ENCODE measurements at regions not wholly inside any gene's neighbourhood (a gene's known extent, or its start where the extent isn't known, plus 50 kb on each side); places are given as distances from the start of the nearest gene placed in this dataset.

DNA sequence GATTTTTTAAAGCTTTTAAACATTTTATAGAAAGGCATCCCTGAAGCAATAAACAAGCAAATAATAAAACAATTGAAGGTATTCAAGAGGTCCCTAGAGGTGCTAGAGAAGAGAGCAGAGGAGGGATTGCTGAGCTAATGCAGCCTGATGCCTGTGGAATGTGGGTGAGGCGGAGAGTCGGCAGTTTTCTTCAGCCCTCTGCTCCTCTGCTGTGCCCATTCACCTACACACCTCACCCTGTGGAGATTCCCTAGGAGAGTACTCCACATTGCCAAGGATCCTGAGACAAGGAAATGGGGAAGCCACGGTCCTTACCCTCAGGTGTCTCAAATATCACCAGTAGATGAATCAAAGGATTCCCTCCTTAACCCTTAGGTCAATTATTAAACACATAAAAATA lies 199.8 kb upstream of the POU3F2 start:
- intact Hi-C loops (cut with DNase I): no loop called here

DNA sequence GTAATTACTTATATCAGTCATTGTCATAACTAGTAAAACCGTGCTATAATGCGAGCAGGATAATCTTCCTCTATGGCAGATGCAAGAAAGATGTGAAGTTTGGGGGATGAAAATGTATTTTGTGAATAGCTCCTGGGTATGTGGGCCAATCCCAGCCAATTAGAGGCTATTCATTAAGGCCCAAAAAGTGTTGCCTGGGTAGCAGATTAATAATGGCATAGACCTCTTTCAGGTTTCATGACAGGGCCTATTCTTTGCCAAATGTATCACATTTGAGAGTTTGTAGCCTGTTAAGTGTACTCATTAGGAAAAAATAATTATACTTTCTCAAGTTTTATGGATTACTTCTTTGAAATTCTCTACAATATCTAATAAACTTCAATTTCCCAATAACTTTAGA lies 199.2 kb upstream of the POU3F2 start:
- DNase-seq: no peak
- 82 to 86% (median 83%) methylated on average over 2 of the region's 2 CpGs for WGBS, 4 donors
- H3K36me3 ChIP-seq (replicated peaks in 1 of 2): no peaks in the 10 kb centered on the region
- TF ChIP-seq, protein P1, sequence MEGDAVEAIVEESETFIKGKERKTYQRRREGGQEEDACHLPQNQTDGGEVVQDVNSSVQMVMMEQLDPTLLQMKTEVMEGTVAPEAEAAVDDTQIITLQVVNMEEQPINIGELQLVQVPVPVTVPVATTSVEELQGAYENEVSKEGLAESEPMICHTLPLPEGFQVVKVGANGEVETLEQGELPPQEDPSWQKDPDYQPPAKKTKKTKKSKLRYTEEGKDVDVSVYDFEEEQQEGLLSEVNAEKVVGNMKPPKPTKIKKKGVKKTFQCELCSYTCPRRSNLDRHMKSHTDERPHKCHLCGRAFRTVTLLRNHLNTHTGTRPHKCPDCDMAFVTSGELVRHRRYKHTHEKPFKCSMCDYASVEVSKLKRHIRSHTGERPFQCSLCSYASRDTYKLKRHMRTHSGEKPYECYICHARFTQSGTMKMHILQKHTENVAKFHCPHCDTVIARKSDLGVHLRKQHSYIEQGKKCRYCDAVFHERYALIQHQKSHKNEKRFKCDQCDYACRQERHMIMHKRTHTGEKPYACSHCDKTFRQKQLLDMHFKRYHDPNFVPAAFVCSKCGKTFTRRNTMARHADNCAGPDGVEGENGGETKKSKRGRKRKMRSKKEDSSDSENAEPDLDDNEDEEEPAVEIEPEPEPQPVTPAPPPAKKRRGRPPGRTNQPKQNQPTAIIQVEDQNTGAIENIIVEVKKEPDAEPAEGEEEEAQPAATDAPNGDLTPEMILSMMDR (IDR thresholded peaks at IDR 0.05): no peak
- TF ChIP-seq POLR2A (IDR thresholded peaks at IDR 0.05): no peak
- intact Hi-C loops (cut with DNase I): no loop called here
- H3K27me3 ChIP-seq: no peaks in the 10 kb centered on the region
- H3K9me3 ChIP-seq (replicated peaks in 1 of 3): no peaks in the 10 kb centered on the region
- no peaks in the 10 kb centered on the region for H3K4me1 ChIP-seq (replicated peaks in 1 of 2)
- H3K4me3 ChIP-seq: no peak overlapping the region
- H3K27ac ChIP-seq: no peak overlapping the region

More for the DNA sequence above, 199.8 kb upstream of the POU3F2 start:
- no peak for DNase-seq
- Histone ChIP-seq H3K9me3 (replicated peaks in 1 of 3) (no peaks in the 10 kb centered on the region), H3K4me1 (replicated peaks in 1 of 2) (no peaks in the 10 kb centered on the region), H3K27ac (no peak overlapping the region), H3K36me3 (replicated peaks in 1 of 2) (no peaks in the 10 kb centered on the region), H3K27me3 (no peaks in the 10 kb centered on the region), H3K4me3 (no peak overlapping the region)
- TF ChIP-seq, protein P1 (IDR thresholded peaks at IDR 0.05): no peak
- no peak for TF ChIP-seq POLR2A (IDR thresholded peaks at IDR 0.05)
- 50 to 60% (median 58%) methylated on average over 3 of the region's 3 CpGs for WGBS, 4 donors

DNA sequence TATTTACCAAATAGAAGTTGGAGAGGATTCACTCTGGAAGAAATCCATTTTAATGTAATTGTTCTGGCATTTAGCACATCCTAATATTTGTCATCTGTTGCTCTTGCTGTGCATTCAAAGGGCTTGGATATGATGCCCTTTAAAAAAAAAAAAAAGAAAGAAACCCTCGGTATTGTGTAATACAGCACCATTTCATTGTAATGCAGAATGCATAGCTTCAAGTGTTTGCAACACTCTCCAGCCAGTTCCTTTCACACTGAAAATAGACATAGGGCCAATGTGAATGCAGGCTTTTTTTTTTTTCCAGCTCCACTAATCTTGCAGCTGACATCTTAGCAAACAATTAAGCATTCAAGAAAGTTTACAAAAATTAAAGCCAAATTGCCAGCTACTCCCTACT lies 197.4 kb upstream of the POU3F2 start:
- Histone ChIP-seq H3K27me3 (no peaks in the 10 kb centered on the region), H3K27ac (no peak overlapping the region), H3K9me3 (replicated peaks in 1 of 3) (no peaks in the 10 kb centered on the region), H3K4me1 (replicated peaks in 1 of 2) (no peaks in the 10 kb centered on the region), H3K36me3 (replicated peaks in 1 of 2) (no peaks in the 10 kb centered on the region), H3K4me3 (no peak overlapping the region)
- intact Hi-C loops (cut with DNase I): no loop called here
- no peak for DNase-seq
- TF ChIP-seq POLR2A (IDR thresholded peaks at IDR 0.05): no peak
- TF ChIP-seq, protein P1 (IDR thresholded peaks at IDR 0.05): no peak
- 0 to 13% (median 3%) methylated on average over 1 of the region's 1 CpG for WGBS, 4 donors

DNA sequence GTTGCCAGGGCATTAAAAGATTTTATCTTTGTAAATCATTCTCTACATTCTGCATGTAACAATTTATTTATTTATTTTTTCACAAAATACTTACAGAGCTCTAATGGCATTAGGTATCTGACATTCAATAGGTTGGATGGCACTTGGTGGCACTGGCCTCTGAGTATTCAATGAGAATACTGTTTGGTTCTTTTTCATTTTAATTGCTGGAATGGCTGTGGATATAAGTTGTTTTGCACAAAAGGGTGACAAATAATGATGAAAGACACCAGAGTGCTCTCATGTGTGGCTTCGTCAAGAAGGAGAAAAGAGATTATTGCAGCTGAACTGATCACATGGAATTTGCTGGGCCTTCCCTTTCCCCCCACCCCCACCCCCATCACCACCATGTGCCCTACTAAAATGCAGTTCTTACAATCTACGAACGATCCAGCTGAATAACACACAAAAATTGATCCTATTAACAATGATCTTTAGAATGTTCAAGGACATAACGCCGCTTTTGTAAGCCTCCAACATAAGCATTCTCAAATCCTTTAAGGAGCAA lies 195.2 kb upstream of the POU3F2 start:
- Histone ChIP-seq H3K4me1 (replicated peaks in 1 of 2) (no peaks in the 10 kb centered on the region), H3K27me3 (no peaks in the 10 kb centered on the region), H3K36me3 (replicated peaks in 1 of 2) (no peaks in the 10 kb centered on the region), H3K27ac (no peak overlapping the region), H3K9me3 (replicated peaks in 1 of 3) (no peaks in the 10 kb centered on the region), H3K4me3 (no peak overlapping the region)
- intact Hi-C loops (cut with DNase I): no loop called here
- TF ChIP-seq POLR2A (IDR thresholded peaks at IDR 0.05): no peak
- TF ChIP-seq, protein P1 (IDR thresholded peaks at IDR 0.05): no peak
- WGBS, 4 donors: 71 to 81% (median 76%) methylated on average over 5 of the region's 5 CpGs
- no peak for DNase-seq
